ENCODE measurements at regions not wholly inside any gene's neighbourhood (a gene's known extent, or its start where the extent isn't known, plus 50 kb on each side); places are given as distances from the start of the nearest gene placed in this dataset.
"Not testable (repeated sequence)": the region's sequence is repeated elsewhere in the genome, so short reads cannot be mapped to it uniquely, and the experiment has no call there.

- DNase-seq (ENCODE audit: low read depth, low spot score), result no peak
Observed at GRCh38 chr22:27307545-27308247, 493.9 kb downstream of the MN1 start.

- DNase-seq (ENCODE audit: low read depth, low spot score), result no peak
Observed at GRCh38 chr22:27308513-27308912, 493.0 kb downstream of the MN1 start.

- DNase-seq (ENCODE audit: low read depth, low spot score), result no peak
Observed at GRCh38 chr22:27309697-27310096, 491.9 kb downstream of the MN1 start.

GRCh38 chr22:27310966-27311697 is 490.4 kb downstream of the MN1 start:
- DNase-seq (ENCODE audit: low read depth, low spot score), result no peak

GRCh38 chr22:27311698-27312550 is 489.6 kb downstream of the MN1 start:
- no peak for DNase-seq (ENCODE audit: low read depth, low spot score)

GRCh38 chr22:27312565-27312964 is 489.0 kb downstream of the MN1 start:
- no peak for DNase-seq (ENCODE audit: low read depth, low spot score)

GRCh38 chr22:27312966-27313855 is 488.3 kb downstream of the MN1 start:
- no peak for DNase-seq (ENCODE audit: low read depth, low spot score)

- no peak for DNase-seq (ENCODE audit: low read depth, low spot score)
Observed at GRCh38 chr22:27314276-27314807, 487.2 kb downstream of the MN1 start.

GRCh38 chr22:27315833-27316232 is 485.7 kb downstream of the MN1 start:
- no peak for DNase-seq (ENCODE audit: low read depth, low spot score)

GRCh38 chr22:27317096-27317495 is 484.5 kb downstream of the MN1 start:
- no peak for DNase-seq (ENCODE audit: low read depth, low spot score)

- no peak for DNase-seq (ENCODE audit: low read depth, low spot score)
Observed at GRCh38 chr22:27317971-27318428, 483.6 kb downstream of the MN1 start.

- no peak for DNase-seq (ENCODE audit: low read depth, low spot score)
Observed at GRCh38 chr22:27318516-27318915, 483.0 kb downstream of the MN1 start.

GRCh38 chr22:27323661-27324060 is 477.9 kb downstream of the MN1 start:
- DNase-seq (ENCODE audit: low read depth, low spot score), result no peak

GRCh38 chr22:27324908-27325307 is 476.6 kb downstream of the MN1 start:
- not testable (repeated sequence) for DNase-seq (ENCODE audit: low read depth, low spot score)

GRCh38 chr22:27327497-27327896 is 474.1 kb downstream of the MN1 start:
- DNase-seq (ENCODE audit: low read depth, low spot score), result no peak

GRCh38 chr22:27327981-27328721 is 473.4 kb downstream of the MN1 start:
- DNase-seq (ENCODE audit: low read depth, low spot score), result no peak

GRCh38 chr22:27329131-27329850 is 472.3 kb downstream of the MN1 start:
- no peak for DNase-seq (ENCODE audit: low read depth, low spot score)

GRCh38 chr22:27329966-27330645 is 471.4 kb downstream of the MN1 start:
- DNase-seq (ENCODE audit: low read depth, low spot score), result no peak

Measured in brain pericyte (primary cell).